Neural crest cell (in vitro differentiated cells): ENCODE measurements at regions not wholly inside any gene's neighbourhood (a gene's known extent, or its start where the extent isn't known, plus 50 kb on each side); places are given as distances from the start of the nearest gene placed in this dataset.
"Not testable (repeated sequence)": the region's sequence is repeated elsewhere in the genome, so short reads cannot be mapped to it uniquely, and the experiment has no call there.

ENCODE experiments used
- DNase-seq: peaks from one replicate; pipeline ENCODE4 v3.0.0; 2021; ENCODE audit warnings: low read depth, mixed read lengths, low spot score
- H3K27ac Mint-ChIP-seq: one replicate; pipeline ENCODE4 v1.8.0; 2021; ENCODE audit warnings: mild to moderate bottlenecking, mixed read lengths; ENCODE audit not compliant: unreplicated experiment
- H3K27me3 Mint-ChIP-seq: 2 replicates; pipeline ENCODE4 v1.8.0; 2021; ENCODE audit warnings: low read depth, mild to moderate bottlenecking, mixed read lengths
- H3K36me3 Mint-ChIP-seq: 2 replicates; pipeline ENCODE4 v1.8.0; 2021; ENCODE audit warnings: low read depth, mild to moderate bottlenecking, mixed read lengths
- H3K4me1 Mint-ChIP-seq: 2 replicates; pipeline ENCODE4 v1.8.0; 2021; ENCODE audit warnings: mixed read lengths
- H3K4me3 Mint-ChIP-seq: one replicate; pipeline ENCODE4 v1.8.0; 2021; ENCODE audit warnings: mild to moderate bottlenecking, mixed read lengths
- H3K9me3 Mint-ChIP-seq: 2 replicates; pipeline ENCODE4 v1.8.0; 2021; ENCODE audit warnings: mixed read lengths

GRCh38 chr16:29578898-29579297, 72.7 kb upstream of the NPIPB12 start:
- H3K36me3 Mint-ChIP-seq, H3K9me3 Mint-ChIP-seq, H3K4me1 Mint-ChIP-seq, H3K27me3 Mint-ChIP-seq, DNase-seq, H3K27ac Mint-ChIP-seq, H3K4me3 Mint-ChIP-seq: not testable (repeated sequence)

- H3K4me3 Mint-ChIP-seq, H3K27ac Mint-ChIP-seq, H3K36me3 Mint-ChIP-seq, H3K27me3 Mint-ChIP-seq, DNase-seq, H3K9me3 Mint-ChIP-seq: not testable (repeated sequence)
- H3K4me1 Mint-ChIP-seq: peaks cover 11% of the 10 kb centered on the region
Measured at GRCh38 chr16:29581764-29582163, 75.6 kb upstream of the NPIPB12 start.

- not testable (repeated sequence) for H3K4me3 Mint-ChIP-seq
Measured at GRCh38 chr16:29591919-29592318, 71.1 kb upstream of the SPN start.

GRCh38 chr16:29594269-29594925, 68.7 kb upstream of the SPN start:
- H3K9me3 Mint-ChIP-seq, DNase-seq, H3K36me3 Mint-ChIP-seq, H3K27me3 Mint-ChIP-seq: not testable (repeated sequence)
- Mint-ChIP-seq H3K4me1 (peaks cover 12% of the 10 kb centered on the region), H3K27ac (peak overlapping the region; percentile 90), H3K4me3 (peak overlapping the region; percentile 94)

More at GRCh38 chr16:29591919-29592318, 71.1 kb upstream of the SPN start:
- not testable (repeated sequence) for H3K36me3 Mint-ChIP-seq, H3K27me3 Mint-ChIP-seq, H3K27ac Mint-ChIP-seq, DNase-seq, H3K9me3 Mint-ChIP-seq
- H3K4me1 Mint-ChIP-seq: peaks cover 11% of the 10 kb centered on the region

GRCh38 chr16:29594926-29595838, 67.9 kb upstream of the SPN start:
- peaks cover 15% of the 10 kb centered on the region for H3K4me1 Mint-ChIP-seq
- not testable (repeated sequence) for H3K27me3 Mint-ChIP-seq, H3K9me3 Mint-ChIP-seq, H3K36me3 Mint-ChIP-seq
- H3K27ac Mint-ChIP-seq: peak overlapping the region; percentile 62
- DNase-seq: peak; percentile 80
- H3K4me3 Mint-ChIP-seq: peak overlapping the region; percentile 85

- DNase-seq, H3K4me3 Mint-ChIP-seq, H3K27me3 Mint-ChIP-seq, H3K27ac Mint-ChIP-seq, H3K36me3 Mint-ChIP-seq, H3K9me3 Mint-ChIP-seq: not testable (repeated sequence)
- H3K4me1 Mint-ChIP-seq: peaks cover 15% of the 10 kb centered on the region
Measured at GRCh38 chr16:29597030-29597429, 66.0 kb upstream of the SPN start.

- not testable (repeated sequence) for H3K27me3 Mint-ChIP-seq, H3K4me3 Mint-ChIP-seq, H3K36me3 Mint-ChIP-seq, DNase-seq, H3K9me3 Mint-ChIP-seq, H3K27ac Mint-ChIP-seq
- peaks cover 12% of the 10 kb centered on the region for H3K4me1 Mint-ChIP-seq
Measured at GRCh38 chr16:29600111-29601000, 62.7 kb upstream of the SPN start.

GRCh38 chr16:29602247-29602625, 60.8 kb upstream of the SPN start:
- H3K9me3 Mint-ChIP-seq, H3K27me3 Mint-ChIP-seq, H3K4me1 Mint-ChIP-seq, H3K36me3 Mint-ChIP-seq, DNase-seq: not testable (repeated sequence)
- peak overlapping the region; percentile 57 for H3K4me3 Mint-ChIP-seq
- peak overlapping the region; percentile 12 for H3K27ac Mint-ChIP-seq

- H3K4me3 Mint-ChIP-seq, H3K27ac Mint-ChIP-seq, H3K36me3 Mint-ChIP-seq, DNase-seq, H3K9me3 Mint-ChIP-seq, H3K27me3 Mint-ChIP-seq: not testable (repeated sequence)
- peaks cover 13% of the 10 kb centered on the region for H3K4me1 Mint-ChIP-seq
Measured at GRCh38 chr16:29602683-29603088, 60.4 kb upstream of the SPN start.

- H3K36me3 Mint-ChIP-seq, H3K27me3 Mint-ChIP-seq, DNase-seq, H3K9me3 Mint-ChIP-seq: not testable (repeated sequence)
- peak overlapping the region; percentile 94 for H3K27ac Mint-ChIP-seq
- peak overlapping the region; percentile 70 for H3K4me3 Mint-ChIP-seq
- peaks cover 20% of the 10 kb centered on the region for H3K4me1 Mint-ChIP-seq
Measured at GRCh38 chr16:29604631-29605549, 58.2 kb upstream of the SPN start.

- H3K27me3 Mint-ChIP-seq: not testable (repeated sequence)
Measured at GRCh38 chr16:29605593-29606205, 57.3 kb upstream of the SPN start.

More at GRCh38 chr16:29605593-29606205, 57.3 kb upstream of the SPN start:
- H3K36me3 Mint-ChIP-seq, H3K9me3 Mint-ChIP-seq, DNase-seq, H3K4me3 Mint-ChIP-seq: not testable (repeated sequence)
- H3K4me1 Mint-ChIP-seq: peaks cover 20% of the 10 kb centered on the region
- H3K27ac Mint-ChIP-seq: peak overlapping the region; percentile 35
